A673 (cell line): ENCODE measurements at regions not wholly inside any gene's neighbourhood (a gene's known extent, or its start where the extent isn't known, plus 50 kb on each side); places are given as distances from the start of the nearest gene placed in this dataset.

ENCODE experiments used
- BruUV-seq: library from RNA; stranded (reverse); fragments of 400-500 nt; replicated peaks from 2 replicates; lab custom pipeline; 2021; lab: Mats Ljungman, UMichigan
- CTCF ChIA-PET: fragments of 300-600 bp; sonication (Branson Sonifier 250); formaldehyde crosslinking; loops from one replicate; lab custom pipeline; 2022; ENCODE audit warnings: antibody characterized with exemption; lab: Charles Lee
- POLR2A ChIA-PET: fragments of 300-600 bp; sonication (Branson Sonifier 250); formaldehyde crosslinking; loops from one replicate; lab custom pipeline; 2022; ENCODE audit warnings: antibody characterized with exemption; ENCODE audit not compliant: low non-redundant PET; lab: Charles Lee
- DNase-seq: peaks from one replicate; pipeline ENCODE4 v3.0.0-alpha.2; 2015; ENCODE audit warnings: low spot score
- H3K27ac ChIP-seq: fragments of 200-600 bp; sonication (generic); 2 replicates; pipeline ENCODE4 v1.5.1; 2016; ENCODE audit warnings: mixed run types, low read depth, mild to moderate bottlenecking, mixed read lengths, antibody characterized with exemption, low read length; ENCODE audit not compliant: poor library complexity, severe bottlenecking
- H3K27me3 ChIP-seq: fragments of 200-600 bp; sonication (generic); replicated peaks from 2 replicates; pipeline ENCODE4 v1.6.1; 2017; ENCODE audit warnings: mixed run types, low read depth, mild to moderate bottlenecking, mixed read lengths, antibody characterized with exemption, low read length; ENCODE audit not compliant: insufficient read depth, poor library complexity
- H3K36me3 ChIP-seq: fragments of 200-600 bp; sonication (generic); 2 replicates; pipeline ENCODE4 v1.6.1; 2016; ENCODE audit warnings: mixed run types, mild to moderate bottlenecking, mixed read lengths, antibody characterized with exemption, low read length; ENCODE audit not compliant: insufficient read depth, poor library complexity, severe bottlenecking
- H3K4me1 ChIP-seq: fragments of 200-600 bp; sonication (generic); 2 replicates; pipeline ENCODE4 v1.6.1; 2017; ENCODE audit warnings: mixed run types, mild to moderate bottlenecking, mixed read lengths, antibody characterized with exemption, low read length; ENCODE audit not compliant: insufficient read depth, poor library complexity, severe bottlenecking
- H3K4me3 ChIP-seq: fragments of 200-600 bp; sonication (generic); 2 replicates; pipeline ENCODE4 v1.5.1; 2016; ENCODE audit warnings: low read depth, mixed run types, mild to moderate bottlenecking, mixed read lengths, low read length; ENCODE audit not compliant: poor library complexity, severe bottlenecking
- H3K9me3 ChIP-seq: fragments of 200-600 bp; sonication (generic); 2 replicates; pipeline ENCODE4 v1.6.1; 2016; ENCODE audit warnings: mixed run types, low read depth, mild to moderate bottlenecking, mixed read lengths, antibody characterized with exemption, low read length; ENCODE audit not compliant: poor library complexity, severe bottlenecking
- EZH2 ChIP-seq: fragments of 200-600 bp; sonication (generic); IDR thresholded peaks from 2 replicates; pipeline ENCODE4 v1.6.1; 2017; ENCODE audit warnings: borderline replicate concordance, low read depth, mild to moderate bottlenecking, mixed read lengths, antibody characterized with exemption, low read length; ENCODE audit not compliant: poor library complexity, severe bottlenecking
- intact Hi-C: fragments of 100-400 bp; cut with micrococcal nuclease; formaldehyde crosslinking; loops from one replicate; pipeline ENCODE4 v1.10.0; 2022; ENCODE audit not compliant: unreplicated experiment
- TF ChIP-seq, protein P1 (sequence below): fragments of 300-800, 200-600 bp; sonication (generic); conservative IDR thresholded peaks from 2 replicates; pipeline ENCODE4 v1.5.1; 2017; ENCODE audit warnings: low read depth, mild to moderate bottlenecking, antibody characterized with exemption, low read length, moderate library complexity, mixed read lengths

DNA sequence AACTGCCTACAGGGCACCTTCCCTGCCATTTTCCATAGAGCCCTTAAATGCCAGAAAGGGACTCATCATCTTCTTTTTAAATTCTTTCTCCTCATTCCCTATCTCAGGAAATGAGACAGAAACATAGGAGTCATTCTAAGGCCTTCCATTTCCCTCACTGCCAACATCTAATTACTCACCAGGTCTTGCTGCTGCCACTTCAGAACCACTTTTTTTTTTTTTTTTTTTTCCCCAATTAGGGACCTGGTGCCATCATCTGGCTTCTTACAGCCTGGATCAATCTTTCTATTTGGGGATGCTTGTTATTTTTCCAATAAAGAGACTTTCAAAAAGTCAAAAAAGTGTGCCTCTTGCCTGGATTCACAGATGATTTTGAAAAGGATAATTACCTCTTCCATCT is 373.4 kb downstream of the LPIN1 start:
- no peak overlapping the region for H3K27ac ChIP-seq
- peaks cover 22% of the 10 kb centered on the region for H3K4me1 ChIP-seq
- no peaks in the 10 kb centered on the region for H3K27me3 ChIP-seq
- DNase-seq: no peak
- no peaks in the 10 kb centered on the region for H3K9me3 ChIP-seq
- POLR2A ChIA-PET: no interaction called here
- CTCF ChIA-PET: interaction anchor here (0.7 kb wide), 1 partner anchor 229 kb away, joined by 3 read pairs; no protein-coding TSS in a partner anchor
- H3K36me3 ChIP-seq: no peaks in the 10 kb centered on the region
- TF ChIP-seq EZH2: no peak
- TF ChIP-seq, protein P1, sequence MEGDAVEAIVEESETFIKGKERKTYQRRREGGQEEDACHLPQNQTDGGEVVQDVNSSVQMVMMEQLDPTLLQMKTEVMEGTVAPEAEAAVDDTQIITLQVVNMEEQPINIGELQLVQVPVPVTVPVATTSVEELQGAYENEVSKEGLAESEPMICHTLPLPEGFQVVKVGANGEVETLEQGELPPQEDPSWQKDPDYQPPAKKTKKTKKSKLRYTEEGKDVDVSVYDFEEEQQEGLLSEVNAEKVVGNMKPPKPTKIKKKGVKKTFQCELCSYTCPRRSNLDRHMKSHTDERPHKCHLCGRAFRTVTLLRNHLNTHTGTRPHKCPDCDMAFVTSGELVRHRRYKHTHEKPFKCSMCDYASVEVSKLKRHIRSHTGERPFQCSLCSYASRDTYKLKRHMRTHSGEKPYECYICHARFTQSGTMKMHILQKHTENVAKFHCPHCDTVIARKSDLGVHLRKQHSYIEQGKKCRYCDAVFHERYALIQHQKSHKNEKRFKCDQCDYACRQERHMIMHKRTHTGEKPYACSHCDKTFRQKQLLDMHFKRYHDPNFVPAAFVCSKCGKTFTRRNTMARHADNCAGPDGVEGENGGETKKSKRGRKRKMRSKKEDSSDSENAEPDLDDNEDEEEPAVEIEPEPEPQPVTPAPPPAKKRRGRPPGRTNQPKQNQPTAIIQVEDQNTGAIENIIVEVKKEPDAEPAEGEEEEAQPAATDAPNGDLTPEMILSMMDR: no peak
- no TSS peak for BruUV-seq
- H3K4me3 ChIP-seq: no peak overlapping the region
- intact Hi-C loops: no loop called here

- Histone ChIP-seq H3K27me3 (no peaks in the 10 kb centered on the region), H3K9me3 (no peaks in the 10 kb centered on the region), H3K36me3 (no peaks in the 10 kb centered on the region), H3K4me3 (no peak overlapping the region), H3K27ac (no peak overlapping the region), H3K4me1 (peaks cover 18% of the 10 kb centered on the region)
- no peak for TF ChIP-seq EZH2
- TF ChIP-seq, protein P1: no peak
- POLR2A ChIA-PET: no interaction called here
- peak; percentile 76 for DNase-seq
- CTCF ChIA-PET: interaction anchor here (0.7 kb wide), 1 partner anchor 230 kb away, joined by 3 read pairs; no protein-coding TSS in a partner anchor
- intact Hi-C loops: no loop called here
- BruUV-seq: no TSS peak
These were observed 374.1 kb downstream of the LPIN1 start for GRCh38 chr2:12120281-12121150.

GRCh38 chr2:12124790-12125189 is 378.4 kb downstream of the LPIN1 start:
- Histone ChIP-seq H3K27ac (no peak overlapping the region), H3K27me3 (no peaks in the 10 kb centered on the region), H3K36me3 (no peaks in the 10 kb centered on the region), H3K4me1 (peaks cover 22% of the 10 kb centered on the region), H3K9me3 (no peaks in the 10 kb centered on the region), H3K4me3 (no peak overlapping the region)
- intact Hi-C loops: no loop called here
- TF ChIP-seq, protein P1: no peak
- TF ChIP-seq EZH2: no peak
- CTCF ChIA-PET: no interaction called here
- POLR2A ChIA-PET: no interaction called here
- peak; percentile 27 for DNase-seq
- BruUV-seq: no TSS peak
